ENCODE measurements at regions not wholly inside any gene's neighbourhood (a gene's known extent, or its start where the extent isn't known, plus 50 kb on each side); places are given as distances from the start of the nearest gene placed in this dataset.

GRCh38 chr20:39109933-39110818 lies 148.0 kb downstream of the DHX35 start:
- no peak for TF ChIP-seq POLR2A (IDR thresholded peaks at IDR 0.05; ENCODE audit: low read depth, low read length)
- FAIRE-seq (no peak), DNase-seq (ENCODE audit: insufficient read length, low spot score) (no peak)

- TF ChIP-seq POLR2A (IDR thresholded peaks at IDR 0.05; ENCODE audit: low read depth, low read length), result no peak
- DNase-seq (ENCODE audit: insufficient read length, low spot score) (peak; percentile 45), FAIRE-seq (no peak)
Observed at GRCh38 chr20:39108746-39109145, 146.6 kb downstream of the DHX35 start.

GRCh38 chr20:39107741-39108140 lies 145.6 kb downstream of the DHX35 start:
- DNase-seq (ENCODE audit: insufficient read length, low spot score), result no peak
- TF ChIP-seq POLR2A (IDR thresholded peaks at IDR 0.05; ENCODE audit: low read depth, low read length), result no peak
- FAIRE-seq, result no peak

- no peak for DNase-seq (ENCODE audit: insufficient read length, low spot score)
- FAIRE-seq, result no peak
- no peak for TF ChIP-seq POLR2A (IDR thresholded peaks at IDR 0.05; ENCODE audit: low read depth, low read length)
Observed at GRCh38 chr20:39106791-39107190, 144.6 kb downstream of the DHX35 start.

GRCh38 chr20:39105551-39105950 lies 143.4 kb downstream of the DHX35 start:
- DNase-seq (ENCODE audit: insufficient read length, low spot score) (no peak), FAIRE-seq (no peak)
- TF ChIP-seq POLR2A (IDR thresholded peaks at IDR 0.05; ENCODE audit: low read depth, low read length), result no peak

- no peak for TF ChIP-seq POLR2A (IDR thresholded peaks at IDR 0.05; ENCODE audit: low read depth, low read length)
- FAIRE-seq, result no peak
- no peak for DNase-seq (ENCODE audit: insufficient read length, low spot score)
Observed at GRCh38 chr20:39103732-39104131, 141.6 kb downstream of the DHX35 start.

- no peak for FAIRE-seq
- DNase-seq (ENCODE audit: insufficient read length, low spot score), result no peak
- TF ChIP-seq POLR2A (IDR thresholded peaks at IDR 0.05; ENCODE audit: low read depth, low read length), result no peak
Observed at GRCh38 chr20:39103305-39103704, 141.2 kb downstream of the DHX35 start.

GRCh38 chr20:39101895-39102294 lies 139.8 kb downstream of the DHX35 start:
- no peak for TF ChIP-seq POLR2A (IDR thresholded peaks at IDR 0.05; ENCODE audit: low read depth, low read length)
- DNase-seq (ENCODE audit: insufficient read length, low spot score), result no peak
- no peak for FAIRE-seq

- no peak for DNase-seq (ENCODE audit: insufficient read length, low spot score)
- FAIRE-seq, result no peak
- no peak for TF ChIP-seq POLR2A (IDR thresholded peaks at IDR 0.05; ENCODE audit: low read depth, low read length)
Observed at GRCh38 chr20:39100691-39101090, 138.5 kb downstream of the DHX35 start.

- DNase-seq (ENCODE audit: insufficient read length, low spot score) (no peak), FAIRE-seq (no peak)
- no peak for TF ChIP-seq POLR2A (IDR thresholded peaks at IDR 0.05; ENCODE audit: low read depth, low read length)
Observed at GRCh38 chr20:39097889-39098288, 135.7 kb downstream of the DHX35 start.

GRCh38 chr20:39095870-39096269 lies 133.7 kb downstream of the DHX35 start:
- FAIRE-seq (no peak), DNase-seq (ENCODE audit: insufficient read length, low spot score) (no peak)
- no peak for TF ChIP-seq POLR2A (IDR thresholded peaks at IDR 0.05; ENCODE audit: low read depth, low read length)

- DNase-seq (ENCODE audit: insufficient read length, low spot score) (no peak), FAIRE-seq (no peak)
- no peak for TF ChIP-seq POLR2A (IDR thresholded peaks at IDR 0.05; ENCODE audit: low read depth, low read length)
Observed at GRCh38 chr20:39094391-39094790, 132.2 kb downstream of the DHX35 start.

GRCh38 chr20:39092733-39093410 lies 130.7 kb downstream of the DHX35 start:
- no peak for TF ChIP-seq POLR2A (IDR thresholded peaks at IDR 0.05; ENCODE audit: low read depth, low read length)
- DNase-seq (ENCODE audit: insufficient read length, low spot score), result no peak
- FAIRE-seq, result no peak

- no peak for DNase-seq (ENCODE audit: insufficient read length, low spot score)
- TF ChIP-seq POLR2A (IDR thresholded peaks at IDR 0.05; ENCODE audit: low read depth, low read length), result no peak
- no peak for FAIRE-seq
Observed at GRCh38 chr20:39090906-39091305, 128.8 kb downstream of the DHX35 start.

- DNase-seq (ENCODE audit: insufficient read length, low spot score) (no peak), FAIRE-seq (no peak)
- no peak for TF ChIP-seq POLR2A (IDR thresholded peaks at IDR 0.05; ENCODE audit: low read depth, low read length)
Observed at GRCh38 chr20:39089797-39090196, 127.7 kb downstream of the DHX35 start.

Data from H54 (cell line).